ENCODE measurements at regions not wholly inside any gene's neighbourhood (a gene's known extent, or its start where the extent isn't known, plus 50 kb on each side); places are given as distances from the start of the nearest gene placed in this dataset.

GRCh38 chr2:194697439-194697838 is 959.6 kb upstream of the SLC39A10 start:
- TF ChIP-seq CTCF (IDR thresholded peaks at IDR 0.05) (no peak), PBX3 (IDR thresholded peaks at IDR 0.05) (no peak), POLR2A (IDR thresholded peaks at IDR 0.05; ENCODE audit: low read length) (no peak), ELK1 (IDR thresholded peaks at IDR 0.05; ENCODE audit: low read depth, low read length) (no peak), FOSL2 (IDR thresholded peaks at IDR 0.05) (no peak), FOSL2 (CRISPR knock-in tag; IDR thresholded peaks at IDR 0.05) (no peak), CEBPB (IDR thresholded peaks at IDR 0.05) (no peak), RAD21 (conservative IDR thresholded peaks at IDR 0.05 in 1 of 2, IDR thresholded peaks at IDR 0.05 in 1 of 2) (no peak), RFX5 (IDR thresholded peaks at IDR 0.05) (no peak), MAX (IDR thresholded peaks at IDR 0.05) (no peak), ZC3H11A (IDR thresholded peaks at IDR 0.05) (no peak)
